Testis (tissue), 2 donors: ENCODE measurements at regions not wholly inside any gene's neighbourhood (a gene's known extent, or its start where the extent isn't known, plus 50 kb on each side); places are given as distances from the start of the nearest gene placed in this dataset.

ENCODE experiments used
- DNase-seq: peaks from one replicate; pipeline ENCODE4 v3.0.0-alpha.2; 2019
- H3K27ac ChIP-seq, 2 donors: fragments of 200-600 bp; sonication (generic); one replicate each; pipeline ENCODE4 v1.5.1; 2019
- H3K27me3 ChIP-seq: fragments of 200-600 bp; sonication (generic); one replicate; pipeline ENCODE4 v1.5.1; 2019
- H3K36me3 ChIP-seq: fragments of 200-600 bp; sonication (generic); one replicate; pipeline ENCODE4 v1.5.1; 2017; ENCODE audit warnings: low read depth; ENCODE audit errors: missing control alignments
- H3K4me1 ChIP-seq: fragments of 200-600 bp; sonication (generic); one replicate; pipeline ENCODE4 v1.5.1; 2019
- H3K4me3 ChIP-seq, 2 donors: fragments of 200-600 bp; sonication (generic); one replicate each; pipeline ENCODE4 v1.5.1; 2017 to 2019
- H3K9me3 ChIP-seq: fragments of 200-600 bp; sonication (generic); one replicate; pipeline ENCODE4 v1.5.1; 2017
- POLR2A ChIP-seq: fragments of 450-650 bp; IDR thresholded peaks from one replicate; pipeline ENCODE4 v1.6.1; 2017; ENCODE audit warnings: antibody characterized with exemption, mild to moderate bottlenecking, moderate library complexity
- WGBS, 2 donors: methylation state at CpG; one replicate each; pipeline ENCODE4 v1.1.5; 2018; 5-methylcytosine and 5-hydroxymethylcytosine counted together
- intact Hi-C: fragments of 100-400 bp; cut with DNase I; formaldehyde crosslinking; loops from one replicate; pipeline ENCODE4 v1.15.1; 2023; ENCODE audit warnings: low total_unique reads
- TF ChIP-seq, protein P1 (sequence below), 3 experiments: fragments of 450-650 bp in 2 of 3; fragments of 200-600 bp in 1 of 3; sonication (generic) in 1 of 3; IDR thresholded peaks; one replicate each; pipeline ENCODE4 v1.5.1; 2016 to 2019; ENCODE audit warnings: antibody characterized with exemption in 3 of 3, mild to moderate bottlenecking in 2 of 3, moderate library complexity in 1 of 3

DNA sequence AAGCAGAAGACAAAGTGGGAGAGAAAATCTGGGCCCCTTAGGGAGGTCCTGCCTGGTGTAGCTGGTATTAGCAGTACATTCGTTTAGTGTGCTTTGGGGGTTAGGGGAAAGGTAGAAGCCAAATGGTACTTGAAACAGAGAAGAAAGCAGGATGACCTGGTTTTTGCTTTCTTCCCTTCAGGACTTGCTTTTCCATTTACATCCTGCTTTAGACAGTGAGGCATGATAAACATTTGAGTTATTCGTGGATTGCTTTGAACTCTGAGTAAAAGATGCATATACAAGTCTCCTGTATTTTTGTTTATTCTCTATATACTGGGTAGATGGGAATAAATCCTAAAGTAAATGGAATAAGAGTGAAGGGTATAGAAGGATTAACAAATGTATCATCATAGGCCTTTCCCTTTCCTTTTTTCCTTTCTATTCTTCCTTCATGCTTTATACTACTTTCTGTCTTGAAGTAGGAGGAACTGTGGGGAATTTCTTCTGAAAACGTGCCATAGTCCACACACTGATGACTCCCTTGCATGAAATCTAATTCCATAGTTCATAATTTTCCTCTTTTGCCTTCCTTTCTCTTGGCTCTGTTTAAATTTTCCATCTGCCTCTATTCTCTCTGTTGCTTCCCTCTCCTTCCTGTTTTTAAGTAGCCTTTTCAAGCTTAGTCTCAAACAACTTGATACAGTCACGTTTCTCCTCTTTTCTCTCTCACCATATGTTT, 139.5 kb upstream of the RBMS3 start:
- H3K27me3 ChIP-seq: no peaks in the 10 kb centered on the region
- 31 to 38% methylated on average over 4 of the region's 4 CpGs for WGBS, 2 donors
- intact Hi-C loops: no loop called here
- H3K27ac ChIP-seq: peak overlapping the region in 1 of 2 donors; percentile 12
- DNase-seq: no peak
- H3K9me3 ChIP-seq: no peaks in the 10 kb centered on the region
- H3K4me1 ChIP-seq: peaks cover 3% of the 10 kb centered on the region
- no peak for TF ChIP-seq POLR2A
- TF ChIP-seq, protein P1, sequence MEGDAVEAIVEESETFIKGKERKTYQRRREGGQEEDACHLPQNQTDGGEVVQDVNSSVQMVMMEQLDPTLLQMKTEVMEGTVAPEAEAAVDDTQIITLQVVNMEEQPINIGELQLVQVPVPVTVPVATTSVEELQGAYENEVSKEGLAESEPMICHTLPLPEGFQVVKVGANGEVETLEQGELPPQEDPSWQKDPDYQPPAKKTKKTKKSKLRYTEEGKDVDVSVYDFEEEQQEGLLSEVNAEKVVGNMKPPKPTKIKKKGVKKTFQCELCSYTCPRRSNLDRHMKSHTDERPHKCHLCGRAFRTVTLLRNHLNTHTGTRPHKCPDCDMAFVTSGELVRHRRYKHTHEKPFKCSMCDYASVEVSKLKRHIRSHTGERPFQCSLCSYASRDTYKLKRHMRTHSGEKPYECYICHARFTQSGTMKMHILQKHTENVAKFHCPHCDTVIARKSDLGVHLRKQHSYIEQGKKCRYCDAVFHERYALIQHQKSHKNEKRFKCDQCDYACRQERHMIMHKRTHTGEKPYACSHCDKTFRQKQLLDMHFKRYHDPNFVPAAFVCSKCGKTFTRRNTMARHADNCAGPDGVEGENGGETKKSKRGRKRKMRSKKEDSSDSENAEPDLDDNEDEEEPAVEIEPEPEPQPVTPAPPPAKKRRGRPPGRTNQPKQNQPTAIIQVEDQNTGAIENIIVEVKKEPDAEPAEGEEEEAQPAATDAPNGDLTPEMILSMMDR (IDR thresholded peaks at IDR 0.05): no peak
- no peak overlapping the region for H3K4me3 ChIP-seq
- no peaks in the 10 kb centered on the region for H3K36me3 ChIP-seq

DNA sequence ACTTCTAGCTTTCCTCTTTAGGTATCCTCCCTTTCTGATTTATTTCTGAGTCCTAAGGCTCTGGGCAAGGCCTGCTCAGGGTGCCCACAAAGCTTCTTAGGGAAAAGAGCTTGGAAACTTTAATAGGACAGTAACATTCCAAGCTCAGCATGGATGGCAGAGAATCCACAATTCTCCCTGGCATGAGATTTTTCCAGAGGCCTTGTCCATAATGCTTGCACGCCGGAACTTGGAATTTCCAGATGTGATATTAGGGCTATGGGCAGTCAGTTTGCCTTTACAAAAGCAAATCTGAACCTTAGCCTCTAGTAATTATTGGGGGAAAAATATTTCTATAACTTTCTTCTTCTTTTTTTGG, 139.0 kb upstream of the RBMS3 start:
- Histone ChIP-seq H3K27ac (peak overlapping the region in 1 of 2 donors; percentile 12), H3K27me3 (no peaks in the 10 kb centered on the region), H3K36me3 (no peaks in the 10 kb centered on the region), H3K4me3 (no peak overlapping the region), H3K4me1 (peaks cover 3% of the 10 kb centered on the region), H3K9me3 (no peaks in the 10 kb centered on the region)
- 76 to 100% methylated on average over 2 of the region's 2 CpGs for WGBS, 2 donors
- intact Hi-C loops: no loop called here
- DNase-seq: no peak
- no peak for TF ChIP-seq POLR2A
- TF ChIP-seq, protein P1 (IDR thresholded peaks at IDR 0.05): no peak

DNA sequence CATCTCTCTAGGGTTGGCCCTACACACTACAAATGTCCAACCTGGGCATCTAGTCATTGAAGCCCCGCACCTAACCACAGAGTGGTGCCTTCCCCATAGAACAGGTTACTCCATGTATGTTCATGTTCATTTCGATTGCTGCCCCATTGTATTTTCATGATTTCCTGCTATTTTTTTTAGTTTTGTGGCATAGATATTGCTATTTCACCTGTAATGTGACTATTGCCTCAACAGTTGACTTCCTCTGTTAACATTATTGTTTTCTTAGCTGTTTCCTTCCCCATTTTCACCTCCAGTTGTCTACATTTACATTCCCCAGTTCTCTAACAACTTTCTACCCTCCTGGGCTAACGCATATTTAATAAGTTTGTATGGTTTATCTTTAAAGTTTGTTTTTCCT, 137.7 kb upstream of the RBMS3 start:
- WGBS, 2 donors: 90 to 95% methylated on average over 3 of the region's 3 CpGs
- H3K4me1 ChIP-seq: peaks cover 3% of the 10 kb centered on the region
- H3K9me3 ChIP-seq: no peaks in the 10 kb centered on the region
- no peak overlapping the region for H3K4me3 ChIP-seq
- intact Hi-C loops: no loop called here
- no peaks in the 10 kb centered on the region for H3K36me3 ChIP-seq
- H3K27ac ChIP-seq: no peak overlapping the region
- no peak for TF ChIP-seq POLR2A
- TF ChIP-seq, protein P1 (IDR thresholded peaks at IDR 0.05): no peak
- DNase-seq: no peak
- H3K27me3 ChIP-seq: no peaks in the 10 kb centered on the region

DNA sequence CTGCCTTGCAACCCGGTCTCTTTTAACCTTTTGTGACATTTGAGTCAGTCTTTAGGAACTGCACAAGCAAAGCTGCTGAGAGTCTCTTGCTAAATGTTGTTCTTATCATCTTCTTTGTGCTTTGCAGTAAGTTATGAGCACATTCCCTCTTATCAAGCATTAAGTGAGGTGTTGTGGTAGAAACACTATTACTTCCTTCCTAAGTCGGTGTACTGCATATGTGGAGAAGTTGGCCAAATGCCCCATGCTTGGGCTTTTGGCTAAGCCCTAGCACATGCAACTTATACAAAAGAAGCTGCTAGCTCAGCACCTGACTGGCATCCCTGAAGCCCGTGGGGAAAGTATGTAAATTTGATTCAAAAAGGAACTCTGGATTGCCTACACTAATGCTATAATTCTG, 136.5 kb upstream of the RBMS3 start:
- WGBS, 2 donors: 61 to 64% methylated on average over 3 of the region's 3 CpGs
- intact Hi-C loops: no loop called here
- Histone ChIP-seq H3K27me3 (no peaks in the 10 kb centered on the region), H3K4me1 (peaks cover 3% of the 10 kb centered on the region), H3K4me3 (no peak overlapping the region), H3K36me3 (no peaks in the 10 kb centered on the region), H3K27ac (no peak overlapping the region), H3K9me3 (no peaks in the 10 kb centered on the region)
- TF ChIP-seq, protein P1 (IDR thresholded peaks at IDR 0.05): no peak
- TF ChIP-seq POLR2A: no peak
- no peak for DNase-seq

DNA sequence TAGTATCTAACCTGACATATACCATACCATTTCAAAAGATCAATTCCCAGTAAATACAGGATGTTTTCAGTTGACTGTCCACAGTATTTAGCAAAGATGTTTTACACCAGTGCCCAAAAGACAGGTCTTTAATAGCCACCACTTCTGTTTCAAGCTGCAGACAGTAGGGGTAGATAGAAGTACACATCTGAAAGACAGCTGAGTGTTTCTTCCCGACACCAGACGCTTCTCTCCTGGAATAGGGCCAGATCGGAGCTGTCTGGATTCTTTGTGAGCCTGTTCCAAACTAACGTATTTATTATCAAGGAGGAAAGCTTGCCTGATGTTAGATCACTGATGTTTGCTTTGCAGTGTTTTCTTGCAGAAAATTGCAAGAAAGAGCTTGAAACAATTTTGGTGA, 136.1 kb upstream of the RBMS3 start:
- H3K4me3 ChIP-seq: no peak overlapping the region
- peak; percentile 45 for DNase-seq
- H3K9me3 ChIP-seq: no peaks in the 10 kb centered on the region
- no peaks in the 10 kb centered on the region for H3K27me3 ChIP-seq
- H3K4me1 ChIP-seq: peaks cover 3% of the 10 kb centered on the region
- no peaks in the 10 kb centered on the region for H3K36me3 ChIP-seq
- WGBS, 2 donors: 29 to 35% methylated on average over 4 of the region's 4 CpGs
- H3K27ac ChIP-seq: no peak overlapping the region
- intact Hi-C loops: no loop called here
- TF ChIP-seq POLR2A: no peak
- TF ChIP-seq, protein P1 (IDR thresholded peaks at IDR 0.05): no peak
